22Rv1 (cell line): ENCODE measurements at regions not wholly inside any gene's neighbourhood (a gene's known extent, or its start where the extent isn't known, plus 50 kb on each side); places are given as distances from the start of the nearest gene placed in this dataset.

ENCODE experiments used
- CTCF ChIP-seq: fragments of 450-650 bp; IDR thresholded peaks from 2 replicates; pipeline ENCODE4 v1.5.1; 2017; ENCODE audit warnings: mild to moderate bottlenecking
- ZFX ChIP-seq: fragments of 450-650 bp; IDR thresholded peaks from 2 replicates; pipeline ENCODE4 v1.6.1; 2017; ENCODE audit warnings: antibody characterized with exemption, borderline replicate concordance

GRCh38 chr15:52876991-52877663 lies 87.0 kb upstream of the ONECUT1 start:
- no peak for TF ChIP-seq CTCF
- no peak for TF ChIP-seq ZFX
